HL-60 (cell line): ENCODE measurements at regions not wholly inside any gene's neighbourhood (a gene's known extent, or its start where the extent isn't known, plus 50 kb on each side); places are given as distances from the start of the nearest gene placed in this dataset.

Source experiments
- DNase-seq, 2 experiments: peaks; one replicate each; pipeline ENCODE4 v3.0.0-alpha.2; 2010 to 2020; ENCODE audit warnings: low read depth in 1 of 2, low spot score in 1 of 2
- H3K27ac ChIP-seq: fragments of 250-450 bp; sonication (Bioruptor Pico); replicated peaks from 2 replicates; pipeline ENCODE4 v1.5.1; 2020; ENCODE audit warnings: mild to moderate bottlenecking, moderate library complexity
- H3K27me3 ChIP-seq: fragments of 250-450 bp; sonication (Bioruptor Pico); 2 replicates; pipeline ENCODE4 v1.5.1; 2021; ENCODE audit warnings: mild to moderate bottlenecking, moderate library complexity; ENCODE audit not compliant: insufficient read depth, poor library complexity, severe bottlenecking
- H3K4me3 ChIP-seq: replicated peaks from 2 replicates; pipeline ENCODE4 v1.5.1; 2011; ENCODE audit warnings: mild to moderate bottlenecking, control low read depth, low read length; ENCODE audit not compliant: insufficient read depth
- GABPA ChIP-seq: IDR thresholded peaks from 2 replicates; pipeline ENCODE4 v1.6.1; 2012; ENCODE audit warnings: low read depth
- POLR2AphosphoS5 ChIP-seq: IDR thresholded peaks from 2 replicates; pipeline ENCODE4 v1.6.1; 2012; ENCODE audit warnings: low read depth
- SPI1 ChIP-seq: IDR thresholded peaks from 2 replicates; pipeline ENCODE4 v1.6.1; 2012; ENCODE audit warnings: low read depth, mild to moderate bottlenecking, borderline replicate concordance
- TF ChIP-seq, protein P1 (sequence below): IDR thresholded peaks from 2 replicates; pipeline ENCODE4 v1.6.1; 2012; ENCODE audit warnings: low read depth; ENCODE audit not compliant: insufficient replicate concordance
- TF ChIP-seq, protein P2 (sequence below): IDR thresholded peaks from one replicate; pipeline ENCODE4 v1.5.1; 2011; ENCODE audit warnings: low read length, control low read depth, inconsistent platforms; ENCODE audit not compliant: insufficient read depth

DNA sequence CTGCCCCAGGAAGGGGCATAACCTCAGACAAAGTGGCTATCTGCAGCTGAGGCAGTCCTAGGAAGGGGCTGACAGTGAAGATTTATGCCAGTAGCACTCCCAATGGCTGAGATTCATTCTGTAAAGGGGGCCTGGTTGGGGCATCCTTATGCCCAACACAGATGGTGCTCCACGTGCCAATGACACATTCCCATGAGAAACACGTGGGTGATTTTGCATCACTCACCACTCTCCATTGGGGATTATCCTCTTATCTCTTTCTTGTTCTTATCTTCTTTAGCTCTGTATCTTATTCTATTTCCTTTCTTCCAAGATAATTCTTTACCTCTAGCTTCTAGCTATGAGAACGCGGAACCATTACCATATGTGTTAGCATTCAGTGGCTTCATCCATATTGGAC, 194.0 kb upstream of the TUT7 start:
- Histone ChIP-seq H3K27me3 (peaks cover 3% of the 10 kb centered on the region), H3K27ac (no peak overlapping the region), H3K4me3 (no peak overlapping the region)
- TF ChIP-seq POLR2AphosphoS5 (no peak), GABPA (no peak), SPI1 (no peak)
- TF ChIP-seq, protein P1, sequence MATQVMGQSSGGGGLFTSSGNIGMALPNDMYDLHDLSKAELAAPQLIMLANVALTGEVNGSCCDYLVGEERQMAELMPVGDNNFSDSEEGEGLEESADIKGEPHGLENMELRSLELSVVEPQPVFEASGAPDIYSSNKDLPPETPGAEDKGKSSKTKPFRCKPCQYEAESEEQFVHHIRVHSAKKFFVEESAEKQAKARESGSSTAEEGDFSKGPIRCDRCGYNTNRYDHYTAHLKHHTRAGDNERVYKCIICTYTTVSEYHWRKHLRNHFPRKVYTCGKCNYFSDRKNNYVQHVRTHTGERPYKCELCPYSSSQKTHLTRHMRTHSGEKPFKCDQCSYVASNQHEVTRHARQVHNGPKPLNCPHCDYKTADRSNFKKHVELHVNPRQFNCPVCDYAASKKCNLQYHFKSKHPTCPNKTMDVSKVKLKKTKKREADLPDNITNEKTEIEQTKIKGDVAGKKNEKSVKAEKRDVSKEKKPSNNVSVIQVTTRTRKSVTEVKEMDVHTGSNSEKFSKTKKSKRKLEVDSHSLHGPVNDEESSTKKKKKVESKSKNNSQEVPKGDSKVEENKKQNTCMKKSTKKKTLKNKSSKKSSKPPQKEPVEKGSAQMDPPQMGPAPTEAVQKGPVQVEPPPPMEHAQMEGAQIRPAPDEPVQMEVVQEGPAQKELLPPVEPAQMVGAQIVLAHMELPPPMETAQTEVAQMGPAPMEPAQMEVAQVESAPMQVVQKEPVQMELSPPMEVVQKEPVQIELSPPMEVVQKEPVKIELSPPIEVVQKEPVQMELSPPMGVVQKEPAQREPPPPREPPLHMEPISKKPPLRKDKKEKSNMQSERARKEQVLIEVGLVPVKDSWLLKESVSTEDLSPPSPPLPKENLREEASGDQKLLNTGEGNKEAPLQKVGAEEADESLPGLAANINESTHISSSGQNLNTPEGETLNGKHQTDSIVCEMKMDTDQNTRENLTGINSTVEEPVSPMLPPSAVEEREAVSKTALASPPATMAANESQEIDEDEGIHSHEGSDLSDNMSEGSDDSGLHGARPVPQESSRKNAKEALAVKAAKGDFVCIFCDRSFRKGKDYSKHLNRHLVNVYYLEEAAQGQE: no peak
- TF ChIP-seq, protein P2, sequence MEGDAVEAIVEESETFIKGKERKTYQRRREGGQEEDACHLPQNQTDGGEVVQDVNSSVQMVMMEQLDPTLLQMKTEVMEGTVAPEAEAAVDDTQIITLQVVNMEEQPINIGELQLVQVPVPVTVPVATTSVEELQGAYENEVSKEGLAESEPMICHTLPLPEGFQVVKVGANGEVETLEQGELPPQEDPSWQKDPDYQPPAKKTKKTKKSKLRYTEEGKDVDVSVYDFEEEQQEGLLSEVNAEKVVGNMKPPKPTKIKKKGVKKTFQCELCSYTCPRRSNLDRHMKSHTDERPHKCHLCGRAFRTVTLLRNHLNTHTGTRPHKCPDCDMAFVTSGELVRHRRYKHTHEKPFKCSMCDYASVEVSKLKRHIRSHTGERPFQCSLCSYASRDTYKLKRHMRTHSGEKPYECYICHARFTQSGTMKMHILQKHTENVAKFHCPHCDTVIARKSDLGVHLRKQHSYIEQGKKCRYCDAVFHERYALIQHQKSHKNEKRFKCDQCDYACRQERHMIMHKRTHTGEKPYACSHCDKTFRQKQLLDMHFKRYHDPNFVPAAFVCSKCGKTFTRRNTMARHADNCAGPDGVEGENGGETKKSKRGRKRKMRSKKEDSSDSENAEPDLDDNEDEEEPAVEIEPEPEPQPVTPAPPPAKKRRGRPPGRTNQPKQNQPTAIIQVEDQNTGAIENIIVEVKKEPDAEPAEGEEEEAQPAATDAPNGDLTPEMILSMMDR: no peak
- no peak for DNase-seq

DNA sequence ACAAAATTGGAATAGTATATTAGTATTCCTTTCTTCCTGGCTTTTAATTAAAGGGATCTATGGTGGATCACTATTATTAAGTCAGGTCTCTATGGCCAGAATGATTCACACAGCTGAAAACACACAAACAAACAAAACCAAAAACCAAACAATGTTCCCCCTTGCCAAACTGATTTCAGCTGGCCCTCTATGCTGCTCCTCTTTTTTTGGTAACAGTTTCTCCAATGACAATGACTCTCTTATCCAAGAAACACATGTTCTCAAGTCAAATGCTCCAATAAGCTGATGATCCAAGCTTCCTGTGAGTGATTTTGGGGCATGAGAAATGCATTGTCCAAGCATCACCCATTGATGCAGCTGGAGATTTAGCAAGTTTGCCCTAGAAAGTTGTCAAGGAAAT, 193.4 kb upstream of the TUT7 start:
- Histone ChIP-seq H3K27me3 (peaks cover 3% of the 10 kb centered on the region), H3K4me3 (no peak overlapping the region), H3K27ac (no peak overlapping the region)
- DNase-seq: no peak
- no peak for TF ChIP-seq GABPA
- TF ChIP-seq, protein P1: no peak
- no peak for TF ChIP-seq POLR2AphosphoS5
- no peak for TF ChIP-seq SPI1
- TF ChIP-seq, protein P2: no peak

DNA sequence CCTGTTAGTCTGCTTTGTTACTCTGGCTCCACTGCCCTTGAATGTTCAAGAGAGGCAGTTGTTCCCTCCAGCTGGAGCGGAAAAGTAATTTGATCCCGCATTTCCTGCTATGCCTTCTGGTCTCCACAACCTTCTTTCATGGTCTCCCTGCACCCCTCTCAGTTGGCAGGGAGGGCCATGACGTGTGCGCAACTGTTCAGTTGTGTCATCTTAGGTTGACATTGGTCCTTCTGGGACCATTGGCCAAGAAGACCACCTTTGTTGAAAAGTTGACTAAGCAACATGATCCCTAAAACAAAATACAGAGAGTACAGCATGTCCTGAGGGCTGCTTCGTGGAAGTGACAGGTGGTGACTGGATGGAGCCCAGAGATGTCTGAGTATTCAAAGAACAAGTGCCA, 192.5 kb upstream of the TUT7 start:
- TF ChIP-seq, protein P2: no peak
- TF ChIP-seq GABPA (no peak), SPI1 (no peak), POLR2AphosphoS5 (no peak)
- TF ChIP-seq, protein P1: no peak
- no peak overlapping the region for H3K4me3 ChIP-seq
- no peak overlapping the region for H3K27ac ChIP-seq
- no peak for DNase-seq
- H3K27me3 ChIP-seq: peaks cover 3% of the 10 kb centered on the region
